HFFc6 (cell line): ENCODE measurements at regions not wholly inside any gene's neighbourhood (a gene's known extent, or its start where the extent isn't known, plus 50 kb on each side); places are given as distances from the start of the nearest gene placed in this dataset.

ENCODE experiments used
- DNase-seq: peaks from one replicate; pipeline ENCODE4 v3.0.0-alpha.2; 2018
- H3K27ac Mint-ChIP-seq: 2 replicates; pipeline ENCODE4 v1.8.0; 2020; ENCODE audit warnings: mild to moderate bottlenecking, mixed read lengths
- H3K27me3 Mint-ChIP-seq: 2 replicates; pipeline ENCODE4 v1.8.0; 2021; ENCODE audit warnings: mild to moderate bottlenecking, moderate library complexity, mixed read lengths; ENCODE audit not compliant: insufficient read depth
- H3K36me3 Mint-ChIP-seq: 2 replicates; pipeline ENCODE4 v1.8.0; 2021; ENCODE audit warnings: low read depth, mixed read lengths
- H3K4me1 Mint-ChIP-seq: 2 replicates; pipeline ENCODE4 v1.8.0; 2020; ENCODE audit warnings: low read depth, mixed read lengths
- H3K4me3 Mint-ChIP-seq: 2 replicates; pipeline ENCODE4 v1.8.0; 2020; ENCODE audit warnings: mild to moderate bottlenecking, moderate library complexity, mixed read lengths
- H3K9me3 Mint-ChIP-seq: 2 replicates; pipeline ENCODE4 v1.8.0; 2020; ENCODE audit warnings: mild to moderate bottlenecking, mixed read lengths
- CTCF ChIP-seq: fragments of 200-600 bp; sonication (generic); IDR thresholded peaks from 2 replicates; pipeline ENCODE4 v1.5.0; 2021; ENCODE audit warnings: antibody characterized with exemption, mild to moderate bottlenecking

- DNase-seq: no peak
- no peaks in the 10 kb centered on the region for H3K9me3 Mint-ChIP-seq
- no peak overlapping the region for H3K27ac Mint-ChIP-seq
- TF ChIP-seq CTCF: no peak; the same call in 1 of the 2 replicates
- H3K4me3 Mint-ChIP-seq: no peak overlapping the region
- H3K27me3 Mint-ChIP-seq: no peaks in the 10 kb centered on the region; the same call in none of the 2 replicates
- H3K4me1 Mint-ChIP-seq: peaks cover 65% of the 10 kb centered on the region
- no peaks in the 10 kb centered on the region for H3K36me3 Mint-ChIP-seq
Measured at GRCh38 chr4:20423420-20423819, 171.7 kb downstream of the SLIT2 start.

GRCh38 chr4:20426028-20426427 lies 174.3 kb downstream of the SLIT2 start:
- no peaks in the 10 kb centered on the region for H3K36me3 Mint-ChIP-seq
- no peaks in the 10 kb centered on the region for H3K9me3 Mint-ChIP-seq
- H3K4me3 Mint-ChIP-seq: no peak overlapping the region
- TF ChIP-seq CTCF: no peak
- no peaks in the 10 kb centered on the region; the same call in 1 of the 2 replicates for H3K27me3 Mint-ChIP-seq
- peaks cover 67% of the 10 kb centered on the region for H3K4me1 Mint-ChIP-seq
- DNase-seq: no peak
- peak overlapping the region; percentile 2; the same call in 1 of the 2 replicates for H3K27ac Mint-ChIP-seq

GRCh38 chr4:20428436-20429160 lies 176.9 kb downstream of the SLIT2 start:
- Mint-ChIP-seq H3K36me3 (no peaks in the 10 kb centered on the region), H3K9me3 (no peaks in the 10 kb centered on the region), H3K4me1 (peaks cover 70% of the 10 kb centered on the region), H3K4me3 (no peak overlapping the region), H3K27ac (peak overlapping the region; percentile 35; the same call in 1 of the 2 replicates), H3K27me3 (no peaks in the 10 kb centered on the region; the same call in 1 of the 2 replicates)
- TF ChIP-seq CTCF: peak; percentile 54
- no peak for DNase-seq

- DNase-seq: peak; percentile 48
- Mint-ChIP-seq H3K4me1 (peaks cover 73% of the 10 kb centered on the region), H3K4me3 (peak overlapping the region; percentile 46), H3K27ac (peak overlapping the region; percentile 70), H3K36me3 (no peaks in the 10 kb centered on the region), H3K27me3 (no peaks in the 10 kb centered on the region; the same call in 1 of the 2 replicates), H3K9me3 (no peaks in the 10 kb centered on the region)
- TF ChIP-seq CTCF: no peak
Measured at GRCh38 chr4:20430259-20430941, 178.7 kb downstream of the SLIT2 start.

- Mint-ChIP-seq H3K4me3 (peak overlapping the region; percentile 80), H3K9me3 (no peaks in the 10 kb centered on the region), H3K4me1 (peaks cover 76% of the 10 kb centered on the region), H3K27me3 (no peaks in the 10 kb centered on the region; the same call in 1 of the 2 replicates), H3K36me3 (no peaks in the 10 kb centered on the region), H3K27ac (peak overlapping the region; percentile 82)
- DNase-seq: no peak
- TF ChIP-seq CTCF: 0 out of 2 replicates have a peak, but pooled peaks have one; percentile 30
Measured at GRCh38 chr4:20431543-20431951, 179.8 kb downstream of the SLIT2 start.
